Astrocyte (in vitro differentiated cells and primary cell): ENCODE measurements at regions not wholly inside any gene's neighbourhood (a gene's known extent, or its start where the extent isn't known, plus 50 kb on each side); places are given as distances from the start of the nearest gene placed in this dataset.

Experiments used
- CTCF ChIP-seq: IDR thresholded peaks from 2 replicates; pipeline ENCODE4 v1.5.1; 2011; ENCODE audit warnings: low read depth, mild to moderate bottlenecking, inconsistent platforms, low read length, moderate library complexity; ENCODE audit not compliant: insufficient read depth
- EZH2 ChIP-seq: IDR thresholded peaks from 2 replicates; pipeline ENCODE4 v1.6.1; 2012; ENCODE audit warnings: mild to moderate bottlenecking, low read length, inconsistent platforms; ENCODE audit not compliant: insufficient read depth

DNA sequence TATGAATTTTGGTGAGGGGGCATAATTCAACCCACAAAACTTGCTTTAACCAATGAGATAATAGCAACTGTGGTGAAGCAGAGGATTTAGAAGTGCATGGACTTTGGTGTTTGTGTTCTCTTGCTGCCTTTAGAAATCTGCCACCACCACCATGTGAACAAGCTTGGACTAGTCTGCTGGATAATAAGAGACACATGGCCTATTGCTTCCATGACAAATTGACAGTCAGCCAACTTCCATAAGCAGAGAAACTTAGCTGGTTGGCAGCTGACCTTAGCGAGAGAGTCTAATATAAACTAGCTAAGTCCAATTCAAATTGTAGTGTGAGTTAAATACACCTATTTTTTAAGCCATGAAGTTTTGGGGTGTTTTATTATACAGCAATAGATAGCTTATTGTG lies 482.1 kb upstream of the ANO5 start:
- TF ChIP-seq CTCF (no peak), EZH2 (no peak)
